Prostate gland (tissue), 2 donors: ENCODE measurements at regions not wholly inside any gene's neighbourhood (a gene's known extent, or its start where the extent isn't known, plus 50 kb on each side); places are given as distances from the start of the nearest gene placed in this dataset.

Experiments used
- DNase-seq: peaks from one replicate; pipeline ENCODE4 v3.0.0-alpha.2; 2019; ENCODE audit warnings: low spot score
- H3K27ac ChIP-seq, 2 donors: fragments of 200-600 bp; sonication (generic); 2 replicates each; pipeline ENCODE4 v1.5.1; 2017 to 2019
- H3K27me3 ChIP-seq: fragments of 200-600 bp; sonication (generic); replicated peaks from 2 replicates; pipeline ENCODE4 v1.5.1; 2019; ENCODE audit not compliant: insufficient read depth
- H3K36me3 ChIP-seq, 2 donors: fragments of 200-600 bp; sonication (generic); 1 replicate in 1 of 2; 2 replicates in 1 of 2; pipeline versions ENCODE4 v1.5.1 to v1.8.1; 2017 to 2019
- H3K4me1 ChIP-seq: fragments of 200-600 bp; sonication (generic); replicated peaks from 2 replicates; pipeline ENCODE4 v1.5.1; 2019
- H3K4me3 ChIP-seq, 2 donors: fragments of 200-600 bp; sonication (generic); 2 replicates each; pipeline ENCODE4 v1.5.1; 2017 to 2019
- H3K9me3 ChIP-seq: fragments of 200-600 bp; sonication (generic); 2 replicates; pipeline ENCODE4 v1.5.1; 2017
- POLR2A ChIP-seq: fragments of 450-650 bp; IDR thresholded peaks from one replicate; pipeline ENCODE4 v1.6.1; 2016; ENCODE audit warnings: antibody characterized with exemption, mild to moderate bottlenecking
- POLR2AphosphoS5 ChIP-seq: sonication (generic); formaldehyde crosslinking; IDR thresholded peaks from one replicate; pipeline ENCODE4 v1.6.1; 2017; ENCODE audit warnings: antibody characterized with exemption
- WGBS: methylation state at CpG from one replicate; pipeline ENCODE4 v1.1.5; 2018; 5-methylcytosine and 5-hydroxymethylcytosine counted together
- intact Hi-C: fragments of 100-400 bp; cut with DNase I; formaldehyde crosslinking; loops from one replicate; pipeline ENCODE4 v1.14.2; 2022
- TF ChIP-seq, protein P1 (sequence below), 4 experiments: fragments of 200-600 bp in 2 of 4; fragments of 450-650 bp in 2 of 4; sonication (generic) in 2 of 4; IDR thresholded peaks; 1 replicate in 3 of 4; 2 replicates in 1 of 4; pipeline ENCODE4 v1.5.1; 2016 to 2019; ENCODE audit warnings: antibody characterized with exemption in 4 of 4, mild to moderate bottlenecking in 2 of 4, moderate library complexity in 2 of 4

DNA sequence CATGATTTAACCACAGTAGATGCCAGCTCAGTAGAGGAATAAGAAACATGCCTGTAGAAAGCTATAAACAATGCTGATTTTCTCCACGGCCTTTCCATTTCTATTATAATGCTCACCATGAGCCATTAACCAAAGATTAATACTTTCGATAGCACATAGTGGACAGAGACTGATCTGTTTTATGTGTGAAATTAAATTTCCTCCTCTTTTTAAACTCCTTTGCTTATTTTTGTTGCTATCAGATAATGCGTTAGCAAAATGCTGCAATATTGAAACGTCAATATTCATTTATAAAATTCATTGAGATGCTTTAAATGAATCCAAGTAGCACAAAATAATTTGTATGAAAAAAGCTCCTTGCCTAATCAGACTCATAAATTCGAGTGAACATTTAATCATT lies 1807.9 kb downstream of the MRPL39 start:
- WGBS = 71% methylated on average over 5 of the region's 5 CpGs
- TF ChIP-seq, protein P1, sequence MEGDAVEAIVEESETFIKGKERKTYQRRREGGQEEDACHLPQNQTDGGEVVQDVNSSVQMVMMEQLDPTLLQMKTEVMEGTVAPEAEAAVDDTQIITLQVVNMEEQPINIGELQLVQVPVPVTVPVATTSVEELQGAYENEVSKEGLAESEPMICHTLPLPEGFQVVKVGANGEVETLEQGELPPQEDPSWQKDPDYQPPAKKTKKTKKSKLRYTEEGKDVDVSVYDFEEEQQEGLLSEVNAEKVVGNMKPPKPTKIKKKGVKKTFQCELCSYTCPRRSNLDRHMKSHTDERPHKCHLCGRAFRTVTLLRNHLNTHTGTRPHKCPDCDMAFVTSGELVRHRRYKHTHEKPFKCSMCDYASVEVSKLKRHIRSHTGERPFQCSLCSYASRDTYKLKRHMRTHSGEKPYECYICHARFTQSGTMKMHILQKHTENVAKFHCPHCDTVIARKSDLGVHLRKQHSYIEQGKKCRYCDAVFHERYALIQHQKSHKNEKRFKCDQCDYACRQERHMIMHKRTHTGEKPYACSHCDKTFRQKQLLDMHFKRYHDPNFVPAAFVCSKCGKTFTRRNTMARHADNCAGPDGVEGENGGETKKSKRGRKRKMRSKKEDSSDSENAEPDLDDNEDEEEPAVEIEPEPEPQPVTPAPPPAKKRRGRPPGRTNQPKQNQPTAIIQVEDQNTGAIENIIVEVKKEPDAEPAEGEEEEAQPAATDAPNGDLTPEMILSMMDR (IDR thresholded peaks at IDR 0.05) = no peak
- TF ChIP-seq POLR2AphosphoS5 (no peak), POLR2A (no peak)
- Histone ChIP-seq H3K4me3 (no peak overlapping the region), H3K4me1 (no peaks in the 10 kb centered on the region), H3K36me3 (no peaks in the 10 kb centered on the region), H3K27ac (no peak overlapping the region), H3K27me3 (no peaks in the 10 kb centered on the region), H3K9me3 (no peaks in the 10 kb centered on the region)
- no peak for DNase-seq
- intact Hi-C loops = no loop called here

DNA sequence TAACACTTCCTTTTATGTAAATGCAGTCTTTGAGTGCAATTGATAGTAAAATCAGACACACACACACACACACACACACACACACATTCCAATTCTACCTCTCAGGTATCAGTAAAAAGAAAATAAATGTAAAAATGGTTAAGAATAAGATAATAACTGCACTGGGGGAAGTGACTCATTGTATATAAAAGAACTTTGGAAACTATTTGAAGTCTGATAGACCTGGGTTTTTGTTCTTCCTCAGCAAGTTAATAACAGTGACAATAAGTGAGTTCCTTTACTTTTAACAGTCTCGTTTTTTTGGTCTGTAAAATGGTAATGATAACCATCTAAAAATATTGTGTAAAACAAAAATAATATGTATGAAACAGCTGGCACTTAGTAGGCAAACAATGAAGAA lies 1815.0 kb downstream of the MRPL39 start:
- WGBS = 19% methylated on average over 1 of the region's 1 CpG
- no peak for DNase-seq
- H3K36me3 ChIP-seq = no peaks in the 10 kb centered on the region
- TF ChIP-seq, protein P1 (IDR thresholded peaks at IDR 0.05) = no peak
- no peak for TF ChIP-seq POLR2AphosphoS5
- no peak for TF ChIP-seq POLR2A
- H3K27me3 ChIP-seq = no peaks in the 10 kb centered on the region
- H3K4me3 ChIP-seq = no peak overlapping the region
- H3K9me3 ChIP-seq = no peaks in the 10 kb centered on the region
- intact Hi-C loops = no loop called here
- no peaks in the 10 kb centered on the region for H3K4me1 ChIP-seq
- no peak overlapping the region for H3K27ac ChIP-seq

DNA sequence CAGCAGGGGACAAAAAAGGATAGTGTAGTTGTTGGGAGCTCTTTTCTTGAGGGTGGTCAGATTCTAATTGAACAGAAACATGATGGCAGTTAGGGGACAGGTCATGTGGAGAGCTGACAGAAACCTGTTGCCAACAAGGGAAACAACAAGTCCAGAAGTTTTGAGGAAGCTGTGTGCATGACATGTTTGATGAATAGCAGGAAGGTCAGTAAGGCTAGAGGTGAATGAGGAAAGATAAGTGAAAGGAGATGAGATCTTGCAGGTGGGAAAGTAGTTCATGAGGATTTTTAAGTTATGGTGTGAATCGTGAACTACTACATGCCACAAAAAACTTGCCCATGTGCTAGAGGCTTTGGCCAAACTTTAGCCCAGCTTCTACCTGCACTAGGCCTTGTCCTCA lies 1817.4 kb downstream of the MRPL39 start:
- no peaks in the 10 kb centered on the region for H3K4me1 ChIP-seq
- no peaks in the 10 kb centered on the region for H3K9me3 ChIP-seq
- no peaks in the 10 kb centered on the region for H3K36me3 ChIP-seq
- DNase-seq = no peak
- no peak overlapping the region for H3K27ac ChIP-seq
- WGBS = 89% methylated on average over 1 of the region's 1 CpG
- H3K4me3 ChIP-seq = no peak overlapping the region
- TF ChIP-seq, protein P1 (IDR thresholded peaks at IDR 0.05) = no peak
- TF ChIP-seq POLR2AphosphoS5 = no peak
- TF ChIP-seq POLR2A = no peak
- H3K27me3 ChIP-seq = no peaks in the 10 kb centered on the region
- intact Hi-C loops = no loop called here

DNA sequence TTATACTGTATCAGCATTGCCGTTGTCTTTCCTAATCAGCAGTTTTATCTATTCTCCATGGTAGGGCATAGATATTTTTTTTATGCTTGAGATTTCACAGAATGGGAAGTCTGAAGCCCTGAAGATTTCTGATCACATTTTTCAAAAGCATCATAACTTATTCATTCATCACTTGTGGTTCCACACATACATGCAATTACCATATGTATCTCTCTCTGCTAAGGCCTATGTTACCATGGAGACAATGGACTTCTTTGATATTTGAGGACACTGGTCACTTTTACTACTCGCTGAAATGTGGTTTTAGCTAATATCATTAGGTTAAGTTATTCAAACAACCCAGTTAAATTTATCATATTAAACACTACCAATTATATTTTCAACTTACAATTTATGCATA lies 1827.0 kb downstream of the MRPL39 start:
- no peak overlapping the region for H3K27ac ChIP-seq
- TF ChIP-seq, protein P1 (IDR thresholded peaks at IDR 0.05) = no peak
- TF ChIP-seq POLR2A (no peak), POLR2AphosphoS5 (no peak)

DNA sequence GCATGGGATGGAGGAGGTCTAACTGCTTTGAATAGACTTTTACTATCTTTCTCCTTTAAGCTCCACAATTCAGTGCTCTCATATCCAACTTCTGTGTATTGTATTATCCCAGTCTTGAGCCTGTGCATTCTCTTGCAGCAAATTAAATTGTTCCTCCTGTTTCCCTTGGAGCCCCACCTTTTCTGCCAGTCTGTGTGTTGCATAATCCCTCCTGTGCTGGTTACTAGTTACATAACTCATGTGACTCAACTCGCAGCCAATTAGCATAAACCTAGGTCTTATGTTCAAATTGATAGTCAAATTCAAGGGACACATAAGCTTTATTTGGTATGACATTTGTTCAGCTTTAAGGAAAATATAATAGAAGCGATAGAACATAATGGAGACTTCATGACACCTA lies 1863.5 kb downstream of the MRPL39 start:
- Histone ChIP-seq H3K4me1 (no peaks in the 10 kb centered on the region), H3K27ac (no peak overlapping the region), H3K27me3 (no peaks in the 10 kb centered on the region), H3K4me3 (no peak overlapping the region), H3K9me3 (no peaks in the 10 kb centered on the region), H3K36me3 (no peaks in the 10 kb centered on the region)
- TF ChIP-seq POLR2AphosphoS5 (no peak), POLR2A (no peak)
- TF ChIP-seq, protein P1 (IDR thresholded peaks at IDR 0.05) = no peak
- DNase-seq = no peak
- intact Hi-C loops = no loop called here
- WGBS = 81% methylated on average over 2 of the region's 2 CpGs

More for the DNA sequence above, 1827.0 kb downstream of the MRPL39 start:
- Histone ChIP-seq H3K9me3 (no peaks in the 10 kb centered on the region), H3K27me3 (no peaks in the 10 kb centered on the region), H3K36me3 (no peaks in the 10 kb centered on the region), H3K4me1 (no peaks in the 10 kb centered on the region), H3K4me3 (no peak overlapping the region)
- DNase-seq = no peak
- intact Hi-C loops = no loop called here
- 84% methylated on average over 2 of the region's 2 CpGs for WGBS
